Astrocyte (in vitro differentiated cells and primary cell): ENCODE measurements at regions not wholly inside any gene's neighbourhood (a gene's known extent, or its start where the extent isn't known, plus 50 kb on each side); places are given as distances from the start of the nearest gene placed in this dataset.

Experiments
- DNase-seq: peaks from one replicate; pipeline ENCODE4 v3.0.0-alpha.2; 2010; ENCODE audit warnings: low read depth
- FAIRE-seq: peaks from 2 replicates; lab custom pipeline; 2011; peaks lifted over from hg19 to GRCh38; lab: Jason Lieb, UNC
- H2AFZ ChIP-seq: 2 replicates; pipeline ENCODE4 v1.6.0; 2012; ENCODE audit warnings: low read depth, low read length, inconsistent platforms
- H3K27ac ChIP-seq: 2 replicates; pipeline ENCODE4 v1.5.1; 2011; ENCODE audit warnings: low read depth, low read length, inconsistent platforms
- H3K27me3 ChIP-seq: 2 replicates; pipeline ENCODE4 v1.6.0; 2011; ENCODE audit warnings: low read length, inconsistent platforms; ENCODE audit not compliant: insufficient read depth
- H3K36me3 ChIP-seq: 2 replicates; pipeline ENCODE4 v1.5.1; 2011; ENCODE audit warnings: low read length, inconsistent platforms; ENCODE audit not compliant: insufficient read depth
- H3K4me1 ChIP-seq: 2 replicates; pipeline ENCODE4 v1.5.1; 2011; ENCODE audit warnings: low read length, inconsistent platforms; ENCODE audit not compliant: insufficient read depth
- H3K4me2 ChIP-seq: 2 replicates; pipeline ENCODE4 v1.6.0; 2012; ENCODE audit warnings: low read length, inconsistent platforms
- H3K4me3 ChIP-seq: 2 replicates; pipeline ENCODE4 v1.5.1; 2011; ENCODE audit warnings: low read depth, mild to moderate bottlenecking, low read length, inconsistent platforms; ENCODE audit not compliant: insufficient read depth
- H3K79me2 ChIP-seq: 2 replicates; pipeline ENCODE4 v1.6.0; 2012; ENCODE audit warnings: mild to moderate bottlenecking, low read length, inconsistent platforms; ENCODE audit not compliant: insufficient read depth
- H3K9ac ChIP-seq: 2 replicates; pipeline ENCODE4 v1.6.0; 2012; ENCODE audit warnings: mild to moderate bottlenecking, low read length, inconsistent platforms
- H3K9me3 ChIP-seq: 2 replicates; pipeline ENCODE4 v1.5.1; 2012; ENCODE audit warnings: low read depth, mild to moderate bottlenecking, low read length, inconsistent platforms; ENCODE audit not compliant: insufficient read depth
- H4K20me1 ChIP-seq: 2 replicates; pipeline ENCODE4 v1.6.0; 2012; ENCODE audit warnings: low read length, inconsistent platforms; ENCODE audit not compliant: insufficient read depth
- H3K27ac Mint-ChIP-seq: one replicate; pipeline ENCODE4 v1.8.0; 2021; ENCODE audit warnings: mild to moderate bottlenecking, mixed read lengths; ENCODE audit not compliant: unreplicated experiment
- H3K27me3 Mint-ChIP-seq: one replicate; pipeline ENCODE4 v1.8.0; 2021; ENCODE audit warnings: low read depth, mixed read lengths; ENCODE audit not compliant: unreplicated experiment
- H3K36me3 Mint-ChIP-seq: one replicate; pipeline ENCODE4 v1.8.0; 2021; ENCODE audit warnings: low read depth, mixed read lengths; ENCODE audit not compliant: unreplicated experiment
- H3K4me1 Mint-ChIP-seq: one replicate; pipeline ENCODE4 v1.8.0; 2021; ENCODE audit warnings: low read depth, mixed read lengths; ENCODE audit not compliant: unreplicated experiment
- H3K4me3 Mint-ChIP-seq: one replicate; pipeline ENCODE4 v1.8.0; 2021; ENCODE audit warnings: mild to moderate bottlenecking, moderate library complexity, mixed read lengths; ENCODE audit not compliant: unreplicated experiment
- H3K9me3 Mint-ChIP-seq: one replicate; pipeline ENCODE4 v1.8.0; 2021; ENCODE audit warnings: mild to moderate bottlenecking, mixed read lengths; ENCODE audit not compliant: unreplicated experiment
- EZH2 ChIP-seq: IDR thresholded peaks from 2 replicates; pipeline ENCODE4 v1.6.1; 2012; ENCODE audit warnings: mild to moderate bottlenecking, low read length, inconsistent platforms; ENCODE audit not compliant: insufficient read depth
- TF ChIP-seq, protein P1 (sequence below): IDR thresholded peaks from 2 replicates; pipeline ENCODE4 v1.5.1; 2011; ENCODE audit warnings: low read depth, mild to moderate bottlenecking, inconsistent platforms, low read length, moderate library complexity; ENCODE audit not compliant: insufficient read depth

DNA sequence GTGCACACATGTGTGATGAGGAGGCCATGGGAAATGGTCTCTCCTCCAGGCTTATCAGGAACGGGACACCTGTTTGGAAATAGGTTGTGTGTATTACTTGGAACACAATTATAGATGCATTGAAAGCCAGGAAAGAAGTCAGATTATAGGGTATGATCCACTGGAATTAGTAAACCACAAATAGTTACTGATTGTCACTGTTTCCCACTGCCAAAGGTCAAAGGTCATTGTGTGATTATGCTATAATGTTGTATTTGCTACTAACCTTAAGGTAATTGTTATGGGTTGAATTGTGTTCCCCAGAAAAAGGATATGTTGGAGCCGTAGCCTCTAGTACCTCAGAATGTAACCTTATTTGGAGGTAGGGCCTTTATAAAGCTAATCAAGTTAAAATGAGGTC, 129.9 kb upstream of the FBXO33 start:
- no peak overlapping the region for H3K9ac ChIP-seq
- no peaks in the 10 kb centered on the region for H3K36me3 ChIP-seq
- no peaks in the 10 kb centered on the region for H3K9me3 ChIP-seq
- TF ChIP-seq, protein P1, sequence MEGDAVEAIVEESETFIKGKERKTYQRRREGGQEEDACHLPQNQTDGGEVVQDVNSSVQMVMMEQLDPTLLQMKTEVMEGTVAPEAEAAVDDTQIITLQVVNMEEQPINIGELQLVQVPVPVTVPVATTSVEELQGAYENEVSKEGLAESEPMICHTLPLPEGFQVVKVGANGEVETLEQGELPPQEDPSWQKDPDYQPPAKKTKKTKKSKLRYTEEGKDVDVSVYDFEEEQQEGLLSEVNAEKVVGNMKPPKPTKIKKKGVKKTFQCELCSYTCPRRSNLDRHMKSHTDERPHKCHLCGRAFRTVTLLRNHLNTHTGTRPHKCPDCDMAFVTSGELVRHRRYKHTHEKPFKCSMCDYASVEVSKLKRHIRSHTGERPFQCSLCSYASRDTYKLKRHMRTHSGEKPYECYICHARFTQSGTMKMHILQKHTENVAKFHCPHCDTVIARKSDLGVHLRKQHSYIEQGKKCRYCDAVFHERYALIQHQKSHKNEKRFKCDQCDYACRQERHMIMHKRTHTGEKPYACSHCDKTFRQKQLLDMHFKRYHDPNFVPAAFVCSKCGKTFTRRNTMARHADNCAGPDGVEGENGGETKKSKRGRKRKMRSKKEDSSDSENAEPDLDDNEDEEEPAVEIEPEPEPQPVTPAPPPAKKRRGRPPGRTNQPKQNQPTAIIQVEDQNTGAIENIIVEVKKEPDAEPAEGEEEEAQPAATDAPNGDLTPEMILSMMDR: no peak
- no peak for TF ChIP-seq EZH2
- FAIRE-seq (no peak), DNase-seq (no peak)
- H3K9me3 Mint-ChIP-seq: peaks cover 11% of the 10 kb centered on the region
- no peak overlapping the region for H3K4me2 ChIP-seq
- no peaks in the 10 kb centered on the region for H3K27me3 ChIP-seq
- H4K20me1 ChIP-seq: no peaks in the 10 kb centered on the region
- no peak overlapping the region for H3K4me3 Mint-ChIP-seq
- H3K4me3 ChIP-seq: no peak overlapping the region
- no peaks in the 10 kb centered on the region for H3K79me2 ChIP-seq
- H3K4me1 Mint-ChIP-seq: peaks cover 4% of the 10 kb centered on the region
- H3K27ac Mint-ChIP-seq: no peak overlapping the region
- no peak overlapping the region for H2AFZ ChIP-seq
- no peaks in the 10 kb centered on the region for H3K27me3 Mint-ChIP-seq
- no peaks in the 10 kb centered on the region for H3K4me1 ChIP-seq
- no peak overlapping the region for H3K27ac ChIP-seq
- H3K36me3 Mint-ChIP-seq: no peaks in the 10 kb centered on the region

DNA sequence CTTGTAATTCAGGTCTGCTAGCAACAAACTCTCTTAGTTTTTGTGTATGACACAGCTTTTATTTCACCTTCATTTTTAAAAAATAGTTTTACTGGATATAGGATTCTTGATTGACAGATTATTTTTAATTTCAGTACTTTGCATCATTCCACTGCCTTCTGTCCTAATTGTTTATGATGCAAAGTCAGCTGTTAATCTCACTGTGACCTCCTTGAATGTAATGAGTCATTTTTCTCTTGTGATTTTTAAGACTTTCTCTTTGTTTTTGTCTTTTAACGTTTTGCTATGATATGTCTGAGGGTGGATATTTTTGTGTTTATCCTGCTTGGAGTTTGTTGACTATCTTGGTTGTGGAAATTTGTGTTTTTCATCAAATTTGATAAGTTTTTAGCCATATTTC, 126.3 kb upstream of the FBXO33 start:
- H3K79me2 ChIP-seq: no peaks in the 10 kb centered on the region
- TF ChIP-seq EZH2: no peak
- TF ChIP-seq, protein P1: no peak
- Mint-ChIP-seq H3K27ac (no peak overlapping the region), H3K9me3 (peaks cover 9% of the 10 kb centered on the region), H3K36me3 (no peaks in the 10 kb centered on the region), H3K4me1 (peaks cover 3% of the 10 kb centered on the region), H3K27me3 (no peaks in the 10 kb centered on the region), H3K4me3 (no peak overlapping the region)
- no peak overlapping the region for H3K4me2 ChIP-seq
- no peak overlapping the region for H2AFZ ChIP-seq
- no peaks in the 10 kb centered on the region for H3K36me3 ChIP-seq
- H3K27ac ChIP-seq: no peak overlapping the region
- H3K4me3 ChIP-seq: no peak overlapping the region
- no peaks in the 10 kb centered on the region for H4K20me1 ChIP-seq
- no peak for DNase-seq
- H3K4me1 ChIP-seq: no peaks in the 10 kb centered on the region
- no peaks in the 10 kb centered on the region for H3K9me3 ChIP-seq
- H3K9ac ChIP-seq: no peak overlapping the region
- no peaks in the 10 kb centered on the region for H3K27me3 ChIP-seq
- no peak for FAIRE-seq

DNA sequence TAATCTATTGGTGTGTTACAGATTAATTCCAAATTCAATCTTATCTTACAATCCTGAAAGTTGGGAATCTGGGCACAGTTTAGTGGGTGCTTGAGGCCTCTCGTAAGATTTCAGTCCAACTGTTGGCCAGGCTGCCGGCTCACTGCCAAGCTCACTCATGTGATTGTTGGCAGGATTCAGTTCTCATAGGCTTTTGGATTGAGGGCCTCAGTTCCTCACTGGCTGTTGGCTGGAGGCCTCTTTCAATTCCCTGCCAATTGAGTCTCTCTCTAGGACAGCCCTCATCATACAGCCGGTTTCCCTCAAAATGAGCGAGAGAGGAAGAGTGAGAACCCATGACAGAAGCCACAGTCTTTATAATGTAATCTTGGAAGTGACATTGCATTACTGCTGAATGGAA, 123.5 kb upstream of the FBXO33 start:
- no peaks in the 10 kb centered on the region for H3K4me1 Mint-ChIP-seq
- no peak for FAIRE-seq
- TF ChIP-seq, protein P1: no peak

More for the DNA sequence above, 123.5 kb upstream of the FBXO33 start:
- H2AFZ ChIP-seq: no peak overlapping the region
- H3K4me3 ChIP-seq: no peak overlapping the region
- H3K4me1 ChIP-seq: no peaks in the 10 kb centered on the region
- H3K36me3 ChIP-seq: no peaks in the 10 kb centered on the region
- no peaks in the 10 kb centered on the region for H4K20me1 ChIP-seq
- no peak for DNase-seq
- no peaks in the 10 kb centered on the region for H3K9me3 ChIP-seq
- H3K27me3 ChIP-seq: no peaks in the 10 kb centered on the region
- no peak overlapping the region for H3K27ac ChIP-seq
- no peaks in the 10 kb centered on the region for H3K79me2 ChIP-seq
- H3K9ac ChIP-seq: no peak overlapping the region
- H3K4me2 ChIP-seq: no peak overlapping the region
- Mint-ChIP-seq H3K27ac (no peak overlapping the region), H3K27me3 (no peaks in the 10 kb centered on the region), H3K4me3 (no peak overlapping the region), H3K36me3 (no peaks in the 10 kb centered on the region), H3K9me3 (peaks cover 7% of the 10 kb centered on the region)
